RPMI7951 (cell line): ENCODE measurements at regions not wholly inside any gene's neighbourhood (a gene's known extent, or its start where the extent isn't known, plus 50 kb on each side); places are given as distances from the start of the nearest gene placed in this dataset.

Source experiments
- DNase-seq: peaks from one replicate; pipeline ENCODE4 v3.0.0-alpha.2; 2012; ENCODE audit warnings: low read depth

- DNase-seq, result no peak
These were observed 83.8 kb downstream of the AXIN2 start for GRCh38 chr17:65477600-65477999.

GRCh38 chr17:65474660-65475059, 86.8 kb downstream of the AXIN2 start:
- no peak for DNase-seq

DNA sequence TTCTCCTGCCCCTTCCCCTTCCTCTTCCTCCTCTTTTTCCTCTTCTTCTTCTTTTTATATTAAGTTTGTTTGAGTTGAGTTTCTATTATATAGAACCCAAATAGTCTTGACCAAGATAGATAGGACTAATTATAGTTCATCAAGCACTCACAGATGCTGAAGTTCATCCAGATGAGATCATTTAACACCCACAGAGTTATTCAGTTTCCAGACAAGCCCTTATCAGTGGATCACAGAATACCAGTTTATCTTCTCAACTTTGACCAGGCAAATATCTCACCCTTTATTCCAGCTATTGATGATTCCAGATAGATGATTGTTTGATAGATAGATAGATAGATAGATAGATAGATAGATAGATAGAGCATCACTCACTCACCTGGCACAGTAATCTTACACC, 87.5 kb downstream of the AXIN2 start:
- no peak for DNase-seq

- DNase-seq, result no peak
These were observed 88.1 kb downstream of the AXIN2 start for GRCh38 chr17:65473363-65473762.

GRCh38 chr17:65472666-65473309, 88.7 kb downstream of the AXIN2 start:
- no peak for DNase-seq

GRCh38 chr17:65470783-65471182, 90.7 kb downstream of the AXIN2 start:
- no peak for DNase-seq

DNA sequence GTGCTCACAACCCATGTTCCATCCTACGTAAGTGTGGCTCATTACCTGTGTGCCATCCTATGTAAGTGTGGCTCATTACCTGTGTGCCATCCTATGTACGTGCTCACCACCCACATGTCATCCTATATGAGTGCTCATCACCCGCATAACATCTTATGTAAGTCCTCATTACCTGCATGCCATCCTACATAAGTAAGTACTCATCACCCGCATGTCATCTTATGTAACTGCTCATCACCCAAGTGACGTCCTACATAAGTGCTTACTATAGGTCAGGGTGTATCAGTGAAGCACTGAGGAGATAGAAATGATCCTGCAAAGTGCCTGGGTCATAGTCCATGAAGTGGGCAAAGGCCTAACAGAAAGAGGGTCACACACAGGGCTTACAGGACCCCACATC, 93.1 kb downstream of the AXIN2 start:
- DNase-seq, result no peak

GRCh38 chr17:65467156-65467555, 94.3 kb downstream of the AXIN2 start:
- no peak for DNase-seq

- DNase-seq, result no peak
These were observed 94.9 kb downstream of the AXIN2 start for GRCh38 chr17:65466547-65466946.

DNA sequence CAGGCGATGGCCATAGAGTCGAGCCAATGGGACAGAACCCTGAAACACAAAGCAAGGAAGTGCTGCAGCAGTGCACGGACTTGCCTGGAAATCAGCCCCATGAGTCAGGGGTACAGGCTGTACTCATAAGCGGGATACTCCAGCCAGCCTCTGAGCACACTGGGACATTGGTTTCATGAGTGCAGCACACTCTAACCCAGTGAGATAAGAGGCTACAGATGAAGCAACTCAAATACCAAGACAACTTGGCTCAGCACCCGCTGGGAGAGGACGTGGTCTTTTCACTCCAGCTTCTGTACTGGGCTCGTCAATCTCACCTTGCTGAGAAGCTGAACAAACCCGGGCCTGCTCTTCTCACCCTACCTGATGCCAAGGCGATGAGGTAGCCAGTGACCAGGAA, 98.2 kb downstream of the AXIN2 start:
- no peak for DNase-seq

GRCh38 chr17:65459677-65460347, 101.6 kb downstream of the AXIN2 start:
- DNase-seq, result no peak

- no peak for DNase-seq
These were observed 103.7 kb downstream of the AXIN2 start for GRCh38 chr17:65457635-65458257.

GRCh38 chr17:65457183-65457582, 104.3 kb downstream of the AXIN2 start:
- no peak for DNase-seq

- DNase-seq, result no peak
These were observed 104.9 kb downstream of the AXIN2 start for GRCh38 chr17:65456368-65457151.

GRCh38 chr17:65455972-65456343, 105.5 kb downstream of the AXIN2 start:
- DNase-seq, result no peak

- no peak for DNase-seq
These were observed 106.1 kb downstream of the AXIN2 start for GRCh38 chr17:65455154-65455971.

DNA sequence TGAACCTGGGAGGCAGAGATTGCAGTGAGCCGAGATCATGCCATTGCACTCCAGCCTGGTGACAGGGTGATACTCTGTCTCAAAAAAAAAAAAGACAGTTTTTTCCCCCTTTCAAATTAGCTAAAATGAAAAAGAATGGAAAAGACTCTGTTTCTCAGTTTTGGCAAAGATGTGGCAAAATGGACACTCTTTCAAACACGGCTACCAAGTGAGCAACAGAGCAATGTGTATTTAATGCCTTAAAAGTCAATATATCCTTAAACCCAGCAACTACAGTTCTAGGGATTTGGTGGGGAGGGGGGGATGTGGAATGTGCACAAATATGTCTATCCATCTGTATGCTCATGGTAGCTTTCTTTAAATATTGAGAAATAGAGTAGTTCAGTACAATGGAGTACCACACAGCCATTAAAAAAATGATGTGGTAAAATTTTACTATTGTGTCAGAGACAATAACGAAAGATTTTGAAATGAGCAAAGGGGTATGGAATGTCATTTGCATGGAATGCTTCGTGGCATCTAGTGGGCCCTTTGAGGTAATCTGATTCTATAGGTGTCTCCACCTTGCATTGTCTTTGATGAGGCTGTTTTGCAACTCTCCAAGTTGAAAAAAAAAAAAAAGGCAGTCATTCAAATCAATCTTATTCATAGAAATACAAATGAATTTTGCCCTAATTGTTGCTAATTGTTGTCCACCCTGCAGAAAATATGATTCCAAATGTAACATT, 108.1 kb downstream of the AXIN2 start:
- no peak for DNase-seq

- DNase-seq, result no peak
These were observed 112.0 kb downstream of the AXIN2 start for GRCh38 chr17:65449495-65449894.

DNA sequence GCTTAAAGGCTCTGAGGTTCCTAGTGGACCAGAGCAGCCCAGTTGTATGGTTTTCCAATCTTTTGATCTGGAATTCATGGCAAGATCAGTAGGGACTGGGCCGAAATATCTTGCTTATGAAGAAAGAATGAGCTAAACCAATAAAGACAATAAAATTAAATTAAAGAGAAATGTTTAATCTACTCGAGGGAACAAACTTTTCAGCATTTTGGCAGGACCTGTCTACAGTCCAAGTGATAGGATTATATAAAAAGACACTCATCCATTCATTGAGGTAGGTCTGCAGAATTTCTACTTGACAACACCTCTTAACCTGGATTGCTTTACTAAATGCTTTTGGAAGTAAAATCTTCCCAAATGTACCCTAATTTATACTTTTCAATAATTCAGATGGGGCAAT, 113.6 kb downstream of the AXIN2 start:
- no peak for DNase-seq

DNA sequence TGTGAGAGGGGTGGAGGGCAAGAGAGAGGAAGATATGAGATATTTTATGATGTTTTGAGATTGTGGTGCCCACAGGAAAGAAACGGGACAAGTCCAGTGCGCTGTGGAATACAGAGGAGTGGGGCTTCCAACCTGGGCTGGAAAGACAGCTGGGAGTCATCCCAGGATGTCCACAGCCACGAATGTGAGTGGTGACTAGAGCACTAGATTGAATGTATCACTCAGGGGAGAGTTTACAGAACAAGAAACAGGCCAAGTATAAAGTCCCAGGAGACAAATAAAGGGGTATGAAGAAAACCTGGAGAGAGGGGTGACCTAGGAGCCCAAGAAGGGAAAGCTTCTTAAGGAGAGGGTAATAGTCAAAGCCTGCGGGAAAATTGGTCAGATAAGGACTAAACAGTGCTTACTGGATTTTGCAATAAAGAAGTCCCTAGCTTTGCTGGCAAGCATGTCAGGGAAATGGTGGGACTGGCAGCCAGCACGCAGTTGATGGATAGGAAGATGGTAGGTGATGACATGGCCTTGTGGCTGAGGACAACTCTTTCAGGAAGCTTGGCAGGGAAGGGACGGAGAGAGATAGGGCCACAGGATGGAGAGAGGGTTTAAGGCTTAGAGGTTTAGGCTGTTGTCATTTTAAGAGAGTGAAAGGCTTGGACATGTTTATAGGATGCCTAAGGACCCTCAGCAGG, 114.5 kb downstream of the AXIN2 start:
- no peak for DNase-seq
